NCI-H510A treated with DMSO at 0.1 percent for 48 hours (cell line): ENCODE measurements at regions not wholly inside any gene's neighbourhood (a gene's known extent, or its start where the extent isn't known, plus 50 kb on each side); places are given as distances from the start of the nearest gene placed in this dataset.

Experiments used
- DNase-seq: peaks from one replicate; lab custom pipeline; 2025; lab: John Stamatoyannopoulos, UW

- no peak for DNase-seq
Measured at GRCh38 chr13:47621931-47622330, 379.1 kb downstream of the SUCLA2 start.

GRCh38 chr13:47611664-47612288 lies 389.3 kb downstream of the SUCLA2 start:
- no peak for DNase-seq

- DNase-seq, result no peak
Measured at GRCh38 chr13:47610687-47611086, 390.4 kb downstream of the SUCLA2 start.

- no peak for DNase-seq
Measured at GRCh38 chr13:47603365-47603764, 397.7 kb downstream of the SUCLA2 start.

- DNase-seq, result no peak
Measured at GRCh38 chr13:47598340-47598911, 402.6 kb downstream of the SUCLA2 start.

- DNase-seq, result no peak
Measured at GRCh38 chr13:47594833-47595232, 406.2 kb downstream of the SUCLA2 start.

- DNase-seq, result no peak
Measured at GRCh38 chr13:47592256-47592655, 408.8 kb downstream of the SUCLA2 start.

GRCh38 chr13:47588676-47589075 lies 412.4 kb downstream of the SUCLA2 start:
- DNase-seq, result no peak

- no peak for DNase-seq
Measured at GRCh38 chr13:47572375-47572774, 428.7 kb downstream of the SUCLA2 start.

GRCh38 chr13:47564041-47564440 lies 437.0 kb downstream of the SUCLA2 start:
- no peak for DNase-seq

- DNase-seq, result no peak
Measured at GRCh38 chr13:47556703-47557102, 444.4 kb downstream of the SUCLA2 start.

GRCh38 chr13:47555235-47555634 lies 445.8 kb downstream of the SUCLA2 start:
- no peak for DNase-seq

- DNase-seq, result no peak
Measured at GRCh38 chr13:47553329-47553977, 447.6 kb downstream of the SUCLA2 start.

- DNase-seq, result no peak
Measured at GRCh38 chr13:47549219-47549752, 451.8 kb downstream of the SUCLA2 start.

- DNase-seq, result no peak
Measured at GRCh38 chr13:47548294-47548840, 452.7 kb downstream of the SUCLA2 start.

- no peak for DNase-seq
Measured at GRCh38 chr13:47546391-47547225, 454.5 kb downstream of the SUCLA2 start.

- DNase-seq, result no peak
Measured at GRCh38 chr13:47545201-47546024, 455.7 kb downstream of the SUCLA2 start.

GRCh38 chr13:47539317-47539716 lies 461.8 kb downstream of the SUCLA2 start:
- no peak for DNase-seq

GRCh38 chr13:47523771-47524170 lies 477.3 kb downstream of the SUCLA2 start:
- no peak for DNase-seq

GRCh38 chr13:47521890-47522487 lies 479.1 kb downstream of the SUCLA2 start:
- no peak for DNase-seq

- no peak for DNase-seq
Measured at GRCh38 chr13:47519626-47520025, 481.4 kb downstream of the SUCLA2 start.
